Stimulated activated CD4-positive, alpha-beta T cell treated with anti-CD3 and anti-CD28 coated beads, Interleukin-12 subunit alpha, Interleukin-12 subunit beta, amount 100 ng/mL, for 24 hours (primary cell): ENCODE measurements at regions not wholly inside any gene's neighbourhood (a gene's known extent, or its start where the extent isn't known, plus 50 kb on each side); places are given as distances from the start of the nearest gene placed in this dataset.

ENCODE experiments used
- DNase-seq, 2 experiments: peaks; one replicate each; pipeline ENCODE4 v3.0.0-alpha.2; 2020; ENCODE audit warnings: low read depth in 2 of 2

DNA sequence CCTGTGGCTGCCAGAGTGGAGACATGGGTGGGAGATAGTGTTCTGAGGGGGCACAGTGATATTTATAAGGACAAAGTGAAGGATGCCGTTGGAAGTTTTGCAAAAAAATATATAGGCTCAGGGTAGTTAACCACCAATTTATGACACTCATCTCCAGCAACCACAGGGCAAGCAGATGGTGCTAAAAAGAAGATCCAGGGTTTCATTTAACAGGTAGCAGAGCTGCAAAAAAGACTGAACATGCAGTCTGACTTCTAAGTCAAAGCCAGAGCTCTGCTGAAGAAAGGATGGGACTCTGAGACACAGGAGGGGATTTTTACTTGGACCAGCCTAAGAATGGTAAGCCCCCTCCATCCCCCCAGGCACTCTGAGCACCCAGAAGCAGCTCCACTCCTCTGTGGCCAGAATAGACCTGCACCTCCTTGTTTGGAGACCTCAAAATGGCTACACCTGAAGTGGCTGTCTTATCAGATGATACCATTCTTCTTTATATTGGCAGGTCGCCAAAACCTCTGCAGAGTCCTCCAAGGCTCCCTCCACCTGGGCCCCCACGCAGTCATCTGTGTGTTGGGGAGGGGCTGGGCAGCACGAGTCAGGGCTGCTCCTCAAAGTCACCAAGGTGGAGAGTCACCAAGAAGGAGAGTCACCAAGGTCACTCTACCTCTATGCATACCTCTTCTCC lies 161.4 kb upstream of the FAM9B start:
- DNase-seq: no peak

DNA sequence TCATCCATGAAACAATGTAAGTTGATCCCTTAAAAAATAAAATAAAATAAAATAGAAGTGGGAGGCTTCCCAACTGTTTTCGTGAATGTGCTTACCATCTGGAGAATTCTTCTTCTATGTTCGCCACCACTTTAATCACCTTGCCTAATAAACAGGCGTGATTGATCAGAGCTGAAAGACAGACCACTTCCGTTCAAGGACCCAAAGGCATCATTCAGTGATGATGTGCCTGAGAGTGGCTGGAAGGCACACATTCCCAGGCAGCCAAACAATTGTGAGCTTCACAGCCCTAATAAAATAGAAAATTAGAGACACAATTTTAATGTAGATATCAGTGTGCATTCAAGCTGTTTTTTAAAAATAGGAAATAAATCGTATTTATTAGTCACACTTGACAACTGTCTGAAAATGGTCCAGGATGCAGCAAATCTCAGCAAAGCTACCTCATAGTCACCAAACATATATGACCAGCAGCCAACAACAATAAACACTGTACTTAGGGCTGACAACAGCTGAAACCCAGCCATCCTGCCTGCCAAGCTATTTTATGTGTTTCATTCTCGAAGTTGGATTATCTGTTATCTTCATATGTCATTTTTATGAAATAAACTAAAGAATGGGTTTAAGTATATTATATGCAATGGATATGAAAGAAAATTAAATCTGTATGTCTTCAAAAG lies 163.2 kb upstream of the FAM9B start:
- no peak for DNase-seq

DNA sequence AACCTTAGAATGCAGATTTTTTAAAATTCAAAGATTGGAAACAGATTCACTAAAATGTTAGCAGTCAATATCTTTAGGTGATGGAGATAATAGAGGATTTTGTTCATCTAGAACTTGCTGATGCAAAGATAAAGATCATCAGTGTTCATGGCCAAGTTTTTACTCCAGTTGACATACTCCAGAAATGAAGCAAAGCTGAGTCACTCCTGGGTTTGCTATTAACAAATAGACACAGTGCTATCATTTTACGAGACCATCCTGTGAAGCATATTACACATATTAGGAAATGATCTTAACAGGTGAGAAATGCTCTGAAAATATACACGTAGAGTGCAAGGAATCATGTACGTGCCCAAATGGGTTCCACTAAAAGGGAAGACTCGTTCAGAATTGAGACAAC lies 170.6 kb upstream of the FAM9B start:
- DNase-seq: no peak

DNA sequence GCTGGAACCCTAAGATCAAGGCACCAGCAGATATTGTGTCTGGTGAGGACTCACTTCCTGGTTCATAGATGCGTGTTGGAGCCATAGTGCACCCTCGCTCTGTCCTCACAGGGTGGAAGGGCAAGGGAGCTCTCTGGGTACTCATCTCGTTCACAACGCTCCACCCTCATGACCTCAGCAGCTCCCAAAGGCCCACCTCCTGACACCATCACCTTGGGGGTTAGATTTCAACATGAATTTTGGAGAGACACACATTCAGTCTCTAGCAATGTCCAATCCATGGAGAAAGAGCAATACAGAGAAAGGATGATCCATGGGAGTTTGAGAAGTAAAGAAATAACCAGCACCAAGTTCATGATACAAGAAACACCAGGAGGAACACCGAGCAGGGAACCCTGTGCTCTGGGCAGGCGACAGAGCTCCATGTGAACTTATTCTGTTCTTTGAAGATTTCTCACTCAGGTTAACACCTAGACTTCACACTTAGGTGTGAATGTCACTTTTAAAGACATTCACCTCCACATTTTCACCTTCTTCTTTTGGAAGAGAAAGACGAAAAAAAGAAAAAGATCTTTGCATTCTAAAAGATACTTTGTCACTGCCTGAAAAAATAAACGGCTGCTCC lies 171.8 kb upstream of the FAM9B start:
- DNase-seq: no peak

DNA sequence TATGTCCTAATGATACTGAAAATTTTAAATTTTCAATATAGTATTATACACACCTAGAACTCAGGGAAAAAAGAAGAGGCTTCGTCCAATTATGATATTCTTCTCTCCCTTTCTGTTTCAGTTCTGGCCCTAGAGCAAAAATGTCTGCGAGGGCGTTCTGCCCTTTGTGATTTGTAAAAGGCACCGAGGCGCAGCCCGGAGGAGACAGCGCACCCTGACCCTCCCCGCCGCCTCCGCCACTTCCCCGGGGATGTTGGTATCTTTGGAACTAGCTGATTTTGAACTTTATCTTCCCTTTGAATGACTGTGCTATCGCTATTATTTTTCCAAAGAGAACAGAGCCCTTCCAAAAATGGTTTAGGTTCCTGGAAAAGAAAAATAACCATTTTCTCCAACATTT lies 173.2 kb upstream of the FAM9B start:
- no peak for DNase-seq

DNA sequence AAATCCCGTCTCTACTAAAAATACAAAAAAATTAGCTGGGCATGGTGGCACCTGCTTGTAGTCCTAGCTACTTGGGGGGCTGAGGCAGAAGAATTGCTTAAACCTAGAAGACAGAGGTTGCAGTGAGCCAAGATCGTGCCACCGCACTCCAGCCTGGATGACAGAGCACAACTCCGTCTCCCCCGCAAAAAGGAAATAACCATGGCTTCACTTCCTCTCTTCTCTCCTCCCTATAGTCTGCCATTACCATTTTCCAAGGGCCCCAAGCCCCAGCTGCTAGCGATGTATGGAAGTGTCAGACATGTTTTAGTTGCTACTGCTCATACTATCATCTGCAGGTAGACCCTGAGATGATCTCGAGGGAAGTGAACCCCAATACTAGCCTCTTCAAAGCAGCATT lies 177.3 kb upstream of the FAM9B start:
- no peak for DNase-seq

DNA sequence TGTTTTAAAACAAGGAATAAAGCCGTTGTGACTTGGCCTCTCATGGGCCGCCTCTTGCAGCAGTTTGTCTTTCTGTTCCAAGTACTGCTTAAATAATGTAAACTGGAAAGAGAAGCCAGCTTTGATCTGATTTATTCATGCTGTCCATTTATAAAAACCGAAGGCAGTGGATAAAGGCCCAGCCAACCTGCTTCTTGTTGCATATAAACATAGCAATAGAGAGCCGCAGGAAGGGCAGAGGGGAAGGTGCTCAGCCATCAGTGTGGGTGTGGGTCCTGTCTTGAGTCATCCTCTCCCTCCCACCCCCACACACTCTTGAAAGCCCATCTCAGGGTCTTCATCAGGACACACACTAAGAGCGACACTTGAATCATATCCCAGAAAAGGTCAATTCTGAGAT lies 187.9 kb upstream of the FAM9B start:
- DNase-seq: no peak

DNA sequence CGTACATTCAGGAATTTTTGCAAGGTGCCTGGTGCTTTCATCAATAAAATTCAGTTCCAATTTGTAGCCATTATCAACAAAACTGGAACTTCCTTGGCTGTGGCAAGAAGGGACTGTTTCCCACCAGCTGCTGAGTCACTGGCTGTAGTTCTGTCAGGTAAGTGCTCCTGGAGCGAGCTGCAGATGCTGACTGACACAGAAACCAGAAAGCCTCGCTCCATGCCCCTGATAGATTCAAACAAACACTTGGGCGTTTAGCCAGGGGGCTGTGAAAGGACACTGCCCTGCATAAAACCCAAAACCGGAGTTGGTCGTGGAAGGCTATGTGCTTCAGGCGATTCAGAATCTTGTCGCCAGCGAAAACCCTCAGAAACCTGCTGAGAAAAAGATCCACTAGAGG lies 188.4 kb upstream of the FAM9B start:
- DNase-seq: no peak

DNA sequence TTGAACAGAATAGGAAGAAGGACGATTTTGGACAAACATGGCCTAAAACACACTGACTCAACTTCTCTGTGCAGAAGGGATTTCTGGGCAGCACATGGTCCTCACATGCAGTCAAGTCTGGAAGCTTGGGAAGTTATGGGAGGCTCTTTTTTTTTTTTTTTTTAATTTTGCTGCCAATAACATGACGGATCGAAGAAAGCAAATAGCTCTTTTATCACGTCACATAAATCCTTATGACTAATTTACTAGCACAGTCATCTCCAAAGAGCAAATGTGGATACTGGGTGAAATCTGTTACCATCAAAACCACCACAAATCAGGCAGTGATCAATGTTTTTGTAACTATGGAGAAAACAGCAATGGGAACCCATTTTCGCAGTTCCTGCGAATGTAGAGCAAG lies 193.3 kb upstream of the FAM9B start:
- no peak for DNase-seq

DNA sequence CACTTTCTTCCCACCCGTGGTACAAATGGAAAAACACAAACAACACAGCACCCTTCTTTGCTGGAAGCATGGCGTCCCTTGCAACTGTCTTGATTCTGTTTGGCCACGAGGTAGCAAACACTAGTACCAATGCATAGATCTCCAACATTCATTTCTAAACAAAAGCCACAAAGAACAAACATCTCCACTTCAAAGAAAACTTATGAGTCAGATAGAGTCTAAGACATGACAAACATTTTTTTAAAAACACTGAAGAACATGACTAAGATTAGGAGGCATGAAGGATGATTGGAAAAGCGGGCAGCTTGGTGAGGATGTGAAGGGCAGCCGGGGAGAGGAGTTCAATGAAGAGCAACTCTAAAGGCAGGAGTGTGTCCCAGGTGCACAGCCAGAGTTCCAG lies 197.6 kb upstream of the FAM9B start:
- no peak for DNase-seq

DNA sequence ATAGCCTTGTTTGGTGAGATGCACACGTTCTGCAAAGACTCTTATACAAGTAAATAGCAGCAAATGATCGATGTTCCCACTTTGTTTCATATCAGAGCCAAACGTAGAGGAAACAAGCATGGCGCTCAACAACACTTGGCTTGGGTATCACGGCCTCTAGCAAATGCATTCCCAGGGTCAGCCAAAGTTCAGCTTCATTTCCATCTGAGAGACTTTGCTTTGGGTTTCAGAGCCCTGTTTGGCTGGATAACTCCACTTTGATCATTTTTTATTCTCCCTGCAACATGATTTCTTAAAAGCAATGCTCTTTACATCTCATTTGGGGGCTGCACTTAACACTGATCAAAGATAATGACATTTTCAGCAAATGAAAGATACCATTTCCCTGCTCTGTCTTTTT lies 199.2 kb upstream of the FAM9B start:
- no peak for DNase-seq

DNA sequence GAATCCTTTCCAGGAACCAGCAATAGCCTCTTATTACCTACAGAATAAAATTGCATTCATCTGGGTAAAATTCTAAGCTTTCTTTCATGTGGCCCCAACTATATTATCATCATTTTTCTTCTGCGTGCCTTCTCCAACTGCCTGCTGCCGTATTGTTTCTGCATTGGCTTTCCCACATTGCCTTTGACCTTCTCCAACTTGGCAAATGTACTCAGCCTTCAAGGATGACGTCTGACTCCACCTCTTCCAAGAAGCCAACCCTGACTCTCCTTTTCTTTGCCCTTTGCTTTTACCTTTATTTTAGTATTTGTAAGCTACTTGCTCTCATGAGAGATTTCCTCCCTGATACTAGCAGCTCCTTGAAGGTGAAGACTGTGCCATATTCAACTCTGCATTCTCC lies 200.4 kb upstream of the FAM9B start:
- no peak for DNase-seq

DNA sequence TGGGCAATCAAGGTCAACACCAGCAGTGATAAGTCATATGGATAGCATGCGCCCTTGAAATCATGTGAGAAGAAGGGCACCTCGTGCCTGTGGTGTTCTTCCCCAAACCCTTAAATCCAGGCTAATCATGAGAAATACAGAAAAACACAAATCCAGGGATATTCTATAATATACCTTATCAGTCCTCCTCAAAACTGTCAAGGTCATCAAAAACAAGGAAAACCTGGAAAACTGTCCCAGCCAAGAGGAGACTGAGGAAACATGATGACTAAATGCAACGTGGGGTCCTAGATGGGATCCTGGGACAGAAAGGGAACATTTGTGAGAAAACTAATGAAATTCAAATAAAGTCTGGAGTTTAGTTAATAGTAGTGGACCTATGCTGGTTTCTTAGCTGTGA lies 201.8 kb upstream of the FAM9B start:
- DNase-seq: no peak

DNA sequence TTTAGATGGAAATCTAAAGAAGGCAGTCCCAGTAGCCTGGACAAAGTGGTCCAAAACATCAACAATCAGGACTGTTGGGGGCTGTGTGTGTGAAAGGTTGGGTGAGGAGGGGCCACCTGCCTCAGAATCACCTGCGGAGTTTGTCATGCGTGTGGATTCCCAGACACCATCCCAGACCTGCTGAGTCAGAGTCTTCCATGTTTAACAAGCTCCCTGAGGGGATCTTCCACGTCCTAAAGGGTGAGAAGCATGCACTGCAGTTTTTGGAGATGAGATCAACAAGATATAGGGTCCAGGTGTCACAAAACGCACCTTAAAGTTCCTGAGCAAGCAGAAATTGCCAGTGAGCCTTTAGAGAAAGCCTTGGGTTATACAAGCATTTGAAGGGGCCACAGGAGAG lies 207.0 kb upstream of the FAM9B start:
- DNase-seq: no peak

DNA sequence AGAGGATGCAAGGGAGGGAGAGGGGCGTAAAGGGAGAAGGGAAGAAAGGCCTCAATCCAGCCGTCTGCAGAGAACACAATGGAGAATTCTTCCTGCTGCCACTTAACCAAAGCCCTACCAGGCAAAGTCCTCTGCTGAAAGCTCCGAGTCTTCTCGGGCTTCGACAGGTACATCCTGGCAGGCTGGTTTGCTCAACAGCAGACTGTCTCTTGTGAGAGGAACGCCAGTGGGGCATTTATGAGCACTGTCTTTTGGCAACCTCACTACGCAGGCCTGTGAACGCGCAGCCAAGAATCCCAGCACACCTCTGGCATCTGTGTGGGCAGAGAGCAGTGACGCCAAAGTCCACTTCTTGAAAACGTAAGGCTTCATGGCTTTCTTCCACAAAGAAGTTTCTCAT lies 207.5 kb upstream of the FAM9B start:
- DNase-seq: no peak

DNA sequence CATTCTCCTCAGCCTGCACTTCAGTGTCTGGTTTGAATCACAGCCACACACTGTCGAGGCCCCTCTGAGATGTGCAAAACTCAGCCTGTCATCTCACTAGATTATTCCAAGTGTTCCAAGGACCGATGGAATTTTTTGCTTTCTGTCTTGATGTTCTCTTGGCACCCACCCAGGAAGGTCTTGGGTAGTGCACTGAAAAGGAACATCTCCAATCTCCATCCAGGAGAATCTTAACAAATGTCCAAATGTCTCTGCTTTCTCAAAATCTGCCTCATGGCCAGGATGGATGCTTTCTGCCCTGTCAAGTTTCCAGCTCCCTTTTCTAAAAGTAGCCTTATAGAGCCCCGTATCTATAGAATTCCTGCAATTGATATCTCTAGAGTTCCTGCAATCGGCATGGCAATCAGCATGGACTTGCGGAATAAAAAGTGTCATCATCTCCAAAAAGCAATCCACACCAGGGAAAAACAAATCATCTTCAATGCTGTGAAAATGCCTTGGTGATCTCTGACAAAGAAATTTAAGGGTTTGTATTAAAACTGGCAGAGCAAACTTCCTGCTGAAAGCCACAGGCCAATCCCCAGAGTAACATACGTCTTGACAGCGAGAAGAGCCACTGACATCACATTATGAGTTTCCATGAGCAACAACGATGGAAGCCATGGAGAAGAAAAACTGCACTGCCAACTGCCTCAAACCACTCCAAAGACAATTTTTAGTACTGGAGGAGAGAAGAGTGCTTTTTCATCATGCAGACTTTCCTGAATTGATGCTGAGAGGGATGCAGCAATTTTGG lies 215.3 kb upstream of the FAM9B start:
- no peak for DNase-seq

DNA sequence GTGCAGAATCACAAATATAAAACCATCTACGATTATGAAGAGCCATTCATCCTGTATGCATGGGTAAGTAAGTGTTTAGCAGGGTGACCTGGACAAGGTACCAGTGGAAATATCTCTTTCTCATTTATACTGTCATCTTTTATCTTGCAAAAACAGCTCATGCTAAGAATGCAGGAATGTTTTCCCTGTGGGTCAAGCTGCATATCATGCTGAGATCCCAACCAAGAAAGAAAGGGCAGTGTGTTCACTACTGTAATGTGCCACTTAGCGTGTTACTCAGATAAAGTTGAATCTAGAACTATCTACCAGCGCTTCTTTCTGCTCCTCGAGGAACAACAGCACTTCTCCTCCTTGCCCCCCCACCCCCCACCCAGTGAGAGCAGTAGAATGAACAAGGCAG lies 212.7 kb upstream of the TBL1X start:
- DNase-seq: no peak

DNA sequence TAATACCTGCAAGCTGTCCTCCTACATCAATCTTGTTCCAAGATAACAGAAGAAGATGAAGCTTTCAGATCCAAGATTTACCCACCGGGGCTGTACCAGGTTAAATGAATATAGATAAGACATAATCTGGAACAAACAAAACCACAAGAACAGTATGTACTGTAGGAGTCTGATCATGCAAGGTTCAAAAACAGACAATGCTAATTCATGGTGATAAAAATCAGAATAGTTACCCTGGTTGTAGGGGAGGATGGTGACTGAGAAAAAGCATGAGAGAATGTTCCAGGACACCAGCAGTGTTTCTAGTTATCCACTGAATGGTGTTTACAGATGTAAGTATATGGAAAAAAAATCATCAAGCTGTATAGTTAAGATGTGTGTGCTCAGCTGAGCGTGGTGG lies 211.6 kb upstream of the TBL1X start:
- DNase-seq: no peak

DNA sequence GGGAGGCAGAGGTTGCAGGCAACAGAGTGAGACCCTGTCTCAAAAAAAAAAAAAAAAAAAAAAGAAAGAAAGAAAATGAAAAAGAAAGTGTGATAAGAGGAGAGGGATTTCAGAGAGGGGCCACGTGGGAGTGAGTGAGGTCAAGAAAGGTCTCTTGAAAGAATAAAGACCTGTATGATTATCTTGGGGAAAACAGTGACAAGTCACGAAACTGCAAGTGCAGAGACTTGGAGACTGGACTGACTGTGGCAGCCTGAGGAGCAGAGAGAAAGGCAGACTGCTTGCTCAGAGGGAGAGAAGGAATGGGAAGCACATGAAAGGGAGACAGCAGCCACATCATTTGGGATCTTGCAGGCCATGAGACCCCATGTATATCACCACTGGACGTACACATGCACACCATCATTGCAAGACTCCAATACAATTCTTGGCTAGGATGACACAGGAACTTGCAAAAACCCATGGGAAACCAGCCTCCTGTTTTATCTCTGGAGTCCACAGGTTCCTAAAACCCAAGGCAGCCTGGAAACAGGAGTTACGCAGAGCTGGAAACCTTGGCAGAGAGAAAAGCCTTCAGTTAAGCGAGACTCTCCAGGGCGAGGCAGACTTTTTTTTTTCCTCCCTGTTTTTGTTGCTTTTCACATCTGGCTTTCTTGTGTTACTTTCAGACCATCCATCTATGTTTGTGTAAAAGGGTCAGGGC lies 207.0 kb upstream of the TBL1X start:
- peak in 1 of 2 experiments; percentile 3 for DNase-seq

DNA sequence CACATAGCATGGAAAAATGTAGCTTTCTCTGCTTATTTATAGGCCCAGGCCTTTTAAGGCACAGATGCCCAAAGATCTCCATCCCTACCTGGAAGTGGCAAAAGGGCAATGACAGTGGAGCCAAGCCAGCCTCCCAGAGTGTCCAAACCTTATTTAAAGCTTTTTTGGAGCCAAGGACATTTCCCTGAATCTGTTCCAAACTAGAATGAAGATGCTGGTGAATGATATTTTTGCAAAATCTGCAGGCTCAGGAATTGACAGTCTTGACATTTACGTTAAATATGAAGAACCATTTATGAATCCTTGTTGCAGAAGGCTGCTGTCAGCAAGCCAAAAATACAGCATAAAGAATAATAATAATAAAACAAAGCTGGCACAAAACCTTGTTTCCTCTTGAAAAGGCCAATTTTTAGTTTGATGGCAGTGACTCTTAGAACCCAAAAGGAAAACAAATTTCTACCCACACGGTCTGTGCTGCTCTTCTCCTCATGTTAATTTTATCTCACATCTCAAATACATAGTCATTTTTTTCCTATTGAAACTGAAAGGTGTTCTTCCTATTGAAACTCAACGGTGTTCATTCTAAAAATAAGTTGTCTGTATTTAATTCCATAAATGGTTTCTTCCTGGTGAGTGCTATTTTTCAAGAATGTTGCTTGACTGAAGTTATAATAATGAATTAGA lies 206.3 kb upstream of the TBL1X start:
- DNase-seq: no peak

DNA sequence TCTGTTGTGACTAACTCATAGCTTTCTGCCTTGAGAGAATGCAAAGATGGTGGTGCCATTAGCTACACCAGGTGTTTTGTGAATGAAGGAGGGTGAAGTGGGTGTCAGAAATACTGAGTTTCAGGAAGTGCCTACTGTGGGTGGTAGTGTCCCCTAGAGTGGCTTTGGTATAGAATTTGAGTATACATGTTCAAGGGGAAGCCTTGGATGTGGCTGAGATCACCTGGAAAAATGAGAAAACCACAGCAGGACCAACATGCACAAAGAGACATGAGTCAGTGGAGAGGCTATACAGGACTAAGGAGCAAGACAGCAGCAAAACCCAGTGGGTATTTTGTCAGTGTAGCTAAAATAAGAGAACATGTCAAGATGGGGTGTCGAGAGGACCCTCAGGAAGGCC lies 204.3 kb upstream of the TBL1X start:
- no peak for DNase-seq
